GM19467 (cell line): ENCODE measurements at regions not wholly inside any gene's neighbourhood (a gene's known extent, or its start where the extent isn't known, plus 50 kb on each side); places are given as distances from the start of the nearest gene placed in this dataset.

Experiments used
- ATAC-seq: cut with Tn5 transposase; IDR thresholded peaks from one replicate; pipeline ENCODE4 v1.9.1; 2021; ENCODE audit warnings: mild to moderate bottlenecking, moderate library complexity; ENCODE audit not compliant: unreplicated experiment

DNA sequence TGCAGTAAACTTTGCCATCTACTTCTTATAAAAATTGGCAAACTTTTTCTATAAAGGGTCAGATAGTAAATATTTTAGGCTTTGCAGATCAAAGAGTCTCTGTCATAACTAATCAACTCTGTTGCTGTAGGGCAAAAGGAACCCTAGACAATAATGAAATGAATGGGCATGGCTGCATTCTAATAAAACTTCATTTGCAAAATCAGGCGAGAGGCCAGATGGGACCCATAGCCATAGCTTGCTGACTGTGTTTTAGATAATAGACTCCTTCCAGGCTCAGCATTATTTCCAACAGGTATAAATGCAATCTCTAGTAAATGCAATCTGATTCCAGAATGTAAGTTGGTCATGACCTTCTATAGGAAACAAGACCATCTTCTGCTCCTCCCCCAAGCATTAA lies 490.7 kb downstream of the TOX3 start:
- no peak for ATAC-seq

DNA sequence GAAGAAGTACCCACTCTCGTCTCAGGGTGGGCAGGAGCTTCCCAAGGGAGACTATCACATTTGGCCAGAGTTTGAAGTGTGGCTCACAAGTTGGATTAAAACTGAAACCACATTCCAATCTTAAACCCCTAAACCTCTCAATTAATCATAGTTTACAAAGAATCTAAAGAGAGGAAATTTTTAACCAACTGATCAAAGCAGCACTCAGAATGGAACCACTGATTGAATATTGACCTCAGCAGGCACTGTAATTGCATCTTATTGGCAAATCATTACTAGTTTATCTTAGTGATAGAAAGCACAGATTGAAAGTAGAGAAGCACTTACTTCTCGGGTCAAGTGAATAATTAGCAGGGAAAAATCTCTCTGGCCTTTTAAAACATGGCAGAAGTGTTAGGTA lies 491.6 kb downstream of the TOX3 start:
- ATAC-seq = no peak

- ATAC-seq = no peak
Measured at GRCh38 chr16:52054326-52054725, 492.6 kb downstream of the TOX3 start.

GRCh38 chr16:52052818-52053217 lies 494.1 kb downstream of the TOX3 start:
- no peak for ATAC-seq

DNA sequence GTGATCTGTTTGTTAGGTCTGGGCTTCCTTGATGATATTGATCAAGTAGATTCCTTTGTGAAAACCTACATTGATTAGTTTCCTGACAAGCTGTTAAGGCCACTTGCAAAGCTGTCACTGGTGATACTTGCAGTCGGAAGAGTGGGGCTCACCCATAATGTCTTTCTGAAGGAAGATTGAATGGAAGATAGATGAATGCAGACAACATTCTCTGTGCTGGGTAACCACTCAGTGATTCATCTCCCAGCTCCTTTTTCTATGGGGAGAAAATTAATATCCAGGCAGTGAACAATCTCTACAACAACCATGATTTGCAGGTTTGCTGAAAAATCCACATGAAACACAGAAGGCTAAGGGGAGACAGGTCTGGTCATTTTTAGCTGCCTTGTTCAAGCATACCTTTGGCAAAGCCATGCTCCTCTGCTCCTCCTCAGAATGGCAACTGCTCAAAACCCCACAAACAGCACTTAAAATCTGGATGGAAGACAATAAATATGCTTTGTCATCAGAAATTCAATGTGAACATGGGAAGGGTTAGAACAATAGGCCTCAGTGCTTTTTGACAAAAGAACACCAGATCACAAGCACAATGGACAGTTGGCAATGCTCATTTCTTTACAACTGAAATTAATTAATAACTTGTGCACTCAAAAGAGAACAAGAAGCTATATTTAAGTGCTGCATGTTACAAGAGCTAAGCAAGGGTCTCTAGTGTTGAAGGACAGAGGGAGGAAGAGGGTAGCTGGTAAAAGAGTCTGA lies 495.4 kb downstream of the TOX3 start:
- ATAC-seq = no peak

- ATAC-seq = no peak
Measured at GRCh38 chr16:52050418-52050817, 496.5 kb downstream of the TOX3 start.

DNA sequence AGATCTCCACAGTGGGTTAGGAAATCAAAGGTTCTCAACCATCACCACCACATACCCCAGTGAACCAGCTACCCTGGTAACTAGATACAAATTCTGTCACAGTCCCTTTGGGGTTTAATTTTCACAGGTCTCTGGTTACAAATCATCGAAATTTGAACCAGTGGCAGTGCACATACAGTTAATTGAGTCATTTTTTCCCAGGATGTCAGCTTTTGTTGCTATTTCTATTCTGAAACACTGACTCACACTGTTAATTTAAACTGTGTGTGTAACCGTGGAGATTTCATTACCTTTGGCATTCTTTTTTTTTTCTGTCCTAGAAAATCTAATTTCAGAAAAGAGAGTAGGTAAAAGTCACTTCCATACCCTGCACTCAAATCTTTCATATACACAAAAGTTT lies 511.5 kb downstream of the TOX3 start:
- ATAC-seq = no peak

DNA sequence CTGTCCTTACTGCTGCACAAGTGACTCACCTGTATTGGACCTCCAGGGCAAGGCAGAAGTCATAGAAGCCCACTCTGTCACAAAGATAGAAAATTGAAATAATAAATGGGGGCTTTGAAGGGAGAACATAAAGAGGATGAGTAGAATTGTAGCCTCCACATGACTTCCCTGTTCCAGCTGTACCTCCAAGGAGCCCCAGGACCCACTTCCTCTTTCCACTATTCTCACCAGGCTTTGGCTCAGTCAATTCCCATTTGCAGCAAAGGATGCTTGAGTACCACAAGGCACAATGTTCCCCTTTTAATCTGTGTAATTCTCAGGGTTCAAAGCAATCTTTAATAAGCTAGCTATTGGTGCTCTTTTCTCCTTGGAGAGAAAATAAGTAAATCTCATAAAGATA lies 512.1 kb downstream of the TOX3 start:
- no peak for ATAC-seq

DNA sequence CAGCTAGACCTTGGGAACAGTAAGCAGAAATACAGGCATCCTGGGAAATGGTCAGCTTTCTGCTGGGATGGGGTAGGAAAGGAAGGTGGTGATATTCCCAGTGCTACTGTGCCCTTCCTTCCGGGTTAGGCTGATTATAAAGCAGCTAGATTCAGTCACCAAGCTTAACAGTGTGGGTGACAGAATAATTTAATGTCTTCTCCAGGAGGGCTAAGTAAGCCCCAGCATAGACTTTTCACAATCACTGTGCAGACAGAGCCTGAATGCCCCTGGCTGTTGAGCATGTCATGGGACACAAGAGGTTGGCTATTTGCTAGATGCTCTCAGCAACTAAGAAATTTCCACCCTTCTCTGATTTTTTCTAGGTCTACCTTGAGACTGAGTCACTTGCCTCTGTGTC lies 513.0 kb downstream of the TOX3 start:
- no peak for ATAC-seq

GRCh38 chr16:52022980-52023379 lies 524.0 kb downstream of the TOX3 start:
- ATAC-seq = no peak

DNA sequence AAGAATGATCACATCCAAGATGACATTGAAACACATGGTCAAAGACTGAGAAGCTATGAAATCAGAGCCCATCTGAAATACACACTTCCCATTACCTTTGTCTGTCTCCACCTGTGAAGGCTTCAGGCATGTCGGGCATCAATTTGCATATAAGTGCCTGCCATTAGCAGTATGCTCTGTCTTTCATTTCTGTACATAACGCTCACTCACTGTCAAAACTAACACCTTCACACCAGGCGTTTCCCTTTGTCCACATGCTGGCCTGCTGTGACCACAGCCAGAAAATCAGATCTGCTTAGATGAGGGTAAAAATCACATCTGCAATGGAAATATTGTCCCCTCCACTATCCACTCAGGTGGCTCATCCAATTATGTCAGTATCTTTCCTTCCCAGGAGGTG lies 524.8 kb downstream of the TOX3 start:
- no peak for ATAC-seq

GRCh38 chr16:52016387-52016786 lies 530.6 kb downstream of the TOX3 start:
- no peak for ATAC-seq

DNA sequence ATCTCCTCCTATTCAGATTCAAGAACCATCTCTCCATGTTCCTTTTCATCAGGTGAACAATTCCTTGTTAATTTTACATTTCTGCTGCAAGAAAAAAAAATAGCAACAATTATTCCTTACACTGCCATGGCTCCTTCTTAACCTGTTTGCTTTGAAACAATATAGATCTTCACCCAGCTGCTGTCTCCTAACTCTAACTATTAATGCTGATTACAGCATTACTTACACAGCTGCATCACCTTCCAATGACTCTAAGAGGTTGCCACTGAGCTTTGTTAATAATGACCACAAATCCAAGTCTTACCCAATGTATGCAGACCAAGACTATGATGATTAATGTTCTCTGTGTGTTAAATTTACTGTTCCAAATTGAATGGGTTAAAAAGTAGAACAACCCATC lies 541.4 kb downstream of the TOX3 start:
- ATAC-seq = no peak

- ATAC-seq = no peak
Measured at GRCh38 chr16:52004343-52004742, 542.6 kb downstream of the TOX3 start.

- no peak for ATAC-seq
Measured at GRCh38 chr16:52002026-52002425, 544.9 kb downstream of the TOX3 start.

DNA sequence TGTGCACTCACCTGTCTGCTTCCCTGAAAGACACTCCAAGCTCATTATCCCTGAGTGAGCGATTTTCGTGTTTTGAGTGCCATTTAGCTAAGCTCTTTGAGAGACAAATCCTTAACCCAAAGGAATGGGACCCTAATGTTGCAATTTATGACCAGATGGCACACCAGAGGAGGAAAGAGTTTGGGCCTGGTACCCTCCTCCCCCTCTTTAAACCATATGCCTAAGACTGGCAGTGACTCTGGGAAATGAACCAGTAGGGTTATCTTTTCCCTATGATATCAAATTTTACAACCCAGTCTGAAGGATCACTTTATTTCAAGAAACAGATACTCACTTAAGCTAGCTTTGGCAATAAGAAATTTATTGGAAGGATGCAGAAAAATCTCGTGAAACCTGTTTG lies 550.4 kb downstream of the TOX3 start:
- no peak for ATAC-seq

DNA sequence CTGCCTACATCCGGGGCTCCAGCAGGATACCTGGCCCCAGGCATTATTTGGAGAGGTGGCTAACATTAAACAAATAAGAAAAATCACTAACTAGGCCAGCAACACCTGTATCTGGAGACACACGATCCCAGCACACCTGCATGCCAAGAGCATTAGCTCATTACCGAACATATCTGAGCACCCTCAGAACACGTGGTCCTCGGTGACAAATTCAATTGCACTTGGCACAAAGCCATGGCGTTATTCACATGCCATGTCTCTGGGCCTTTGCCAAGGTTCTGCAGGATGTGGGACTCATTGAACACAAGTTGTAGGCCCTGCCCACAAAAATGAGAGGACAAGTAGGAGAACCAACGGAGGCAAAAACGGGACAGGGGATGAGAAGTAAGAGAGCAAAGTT lies 552.3 kb downstream of the TOX3 start:
- no peak for ATAC-seq

DNA sequence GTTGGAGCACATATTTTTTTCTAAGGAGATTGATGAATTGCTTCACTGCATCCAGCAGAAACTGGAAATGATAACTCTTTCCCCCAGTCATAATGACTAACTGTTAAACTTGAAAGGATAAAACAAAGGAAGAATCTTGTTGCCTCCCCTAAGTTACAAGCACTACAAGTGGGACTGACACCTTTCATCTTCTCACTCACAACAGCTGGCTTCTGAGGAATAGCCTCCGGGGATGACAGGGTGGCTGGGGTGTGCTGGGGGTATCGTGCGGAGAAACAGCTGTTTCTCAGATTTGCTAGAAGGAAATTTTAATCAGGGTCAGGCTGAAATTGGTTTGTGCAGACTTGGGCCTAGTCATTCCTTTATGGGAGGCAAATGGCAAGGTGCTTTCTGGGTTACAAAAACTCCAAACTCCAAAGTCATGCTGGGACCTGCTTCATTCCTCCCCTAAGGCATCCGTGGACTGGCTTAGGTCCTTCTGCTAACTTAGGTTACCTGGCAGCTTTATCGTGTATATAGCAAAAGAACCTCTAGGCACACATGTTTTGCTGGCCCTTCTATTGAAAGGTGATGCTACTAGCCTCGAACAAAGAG lies 557.2 kb downstream of the TOX3 start:
- no peak for ATAC-seq

DNA sequence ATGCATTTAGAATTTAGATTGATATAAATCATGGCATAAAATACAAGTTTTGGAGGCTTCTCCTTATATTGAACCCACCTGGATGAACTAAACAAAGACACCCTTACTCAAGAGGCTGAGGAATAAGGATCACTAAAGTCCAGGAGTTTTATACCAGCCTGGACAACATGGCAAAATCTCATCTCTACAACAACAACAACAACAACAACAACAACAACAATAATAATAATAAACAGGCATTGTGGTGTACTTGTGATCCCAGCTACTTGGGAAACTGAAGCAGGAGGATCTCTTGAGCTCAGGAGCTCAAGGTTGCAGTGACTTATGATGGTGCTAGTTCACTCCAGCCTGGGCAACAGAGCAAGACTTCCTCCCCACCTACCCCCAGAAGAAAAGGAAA lies 558.0 kb downstream of the TOX3 start:
- no peak for ATAC-seq

DNA sequence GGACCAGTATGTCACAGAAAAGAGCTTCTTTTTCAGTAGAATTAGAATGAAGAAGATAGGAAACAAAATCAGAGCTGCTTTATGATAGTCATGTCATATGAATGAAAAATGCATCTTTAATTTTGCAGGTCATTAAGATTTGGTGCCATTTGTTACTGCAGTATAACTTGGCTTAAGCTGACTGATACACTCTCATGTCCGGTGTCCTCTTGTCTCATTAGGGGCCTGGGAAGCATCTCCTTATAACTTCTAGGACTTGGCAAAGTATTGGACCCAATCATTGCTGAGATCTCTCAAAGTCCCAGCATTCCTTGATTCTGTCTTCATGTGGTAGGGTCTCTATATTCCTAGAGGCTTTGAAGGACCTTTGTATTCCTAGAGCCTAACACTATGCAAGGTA lies 559.4 kb downstream of the TOX3 start:
- no peak for ATAC-seq

- no peak for ATAC-seq
Measured at GRCh38 chr16:51986717-51987116, 560.2 kb downstream of the TOX3 start.

GRCh38 chr16:51986301-51986700 lies 560.6 kb downstream of the TOX3 start:
- ATAC-seq = no peak

GRCh38 chr16:51985126-51985525 lies 561.8 kb downstream of the TOX3 start:
- no peak for ATAC-seq
